ENCODE measurements at regions not wholly inside any gene's neighbourhood (a gene's known extent, or its start where the extent isn't known, plus 50 kb on each side); places are given as distances from the start of the nearest gene placed in this dataset.

DNA sequence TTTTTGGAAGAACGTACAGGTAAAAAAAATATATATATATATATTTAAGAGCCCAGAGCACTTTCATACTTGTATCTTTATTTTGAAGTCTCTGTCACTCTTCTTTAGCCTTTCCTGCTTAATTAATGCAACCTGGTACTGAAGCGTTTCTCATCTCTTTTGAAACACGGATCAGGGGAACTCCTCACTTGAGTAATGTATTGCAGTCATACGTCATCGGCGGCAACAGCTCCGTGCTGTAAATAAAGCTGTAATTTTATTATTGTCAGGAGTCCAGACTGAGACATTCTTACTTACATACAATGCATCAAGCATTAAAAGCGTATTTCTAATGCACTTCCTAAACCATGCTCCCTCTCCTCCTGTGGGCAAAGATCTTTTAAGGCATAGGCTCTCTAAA lies 514.7 kb downstream of the SOX11 start:
- TF ChIP-seq, protein P1, sequence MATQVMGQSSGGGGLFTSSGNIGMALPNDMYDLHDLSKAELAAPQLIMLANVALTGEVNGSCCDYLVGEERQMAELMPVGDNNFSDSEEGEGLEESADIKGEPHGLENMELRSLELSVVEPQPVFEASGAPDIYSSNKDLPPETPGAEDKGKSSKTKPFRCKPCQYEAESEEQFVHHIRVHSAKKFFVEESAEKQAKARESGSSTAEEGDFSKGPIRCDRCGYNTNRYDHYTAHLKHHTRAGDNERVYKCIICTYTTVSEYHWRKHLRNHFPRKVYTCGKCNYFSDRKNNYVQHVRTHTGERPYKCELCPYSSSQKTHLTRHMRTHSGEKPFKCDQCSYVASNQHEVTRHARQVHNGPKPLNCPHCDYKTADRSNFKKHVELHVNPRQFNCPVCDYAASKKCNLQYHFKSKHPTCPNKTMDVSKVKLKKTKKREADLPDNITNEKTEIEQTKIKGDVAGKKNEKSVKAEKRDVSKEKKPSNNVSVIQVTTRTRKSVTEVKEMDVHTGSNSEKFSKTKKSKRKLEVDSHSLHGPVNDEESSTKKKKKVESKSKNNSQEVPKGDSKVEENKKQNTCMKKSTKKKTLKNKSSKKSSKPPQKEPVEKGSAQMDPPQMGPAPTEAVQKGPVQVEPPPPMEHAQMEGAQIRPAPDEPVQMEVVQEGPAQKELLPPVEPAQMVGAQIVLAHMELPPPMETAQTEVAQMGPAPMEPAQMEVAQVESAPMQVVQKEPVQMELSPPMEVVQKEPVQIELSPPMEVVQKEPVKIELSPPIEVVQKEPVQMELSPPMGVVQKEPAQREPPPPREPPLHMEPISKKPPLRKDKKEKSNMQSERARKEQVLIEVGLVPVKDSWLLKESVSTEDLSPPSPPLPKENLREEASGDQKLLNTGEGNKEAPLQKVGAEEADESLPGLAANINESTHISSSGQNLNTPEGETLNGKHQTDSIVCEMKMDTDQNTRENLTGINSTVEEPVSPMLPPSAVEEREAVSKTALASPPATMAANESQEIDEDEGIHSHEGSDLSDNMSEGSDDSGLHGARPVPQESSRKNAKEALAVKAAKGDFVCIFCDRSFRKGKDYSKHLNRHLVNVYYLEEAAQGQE (IDR thresholded peaks at IDR 0.05; ENCODE audit: insufficient read depth in 1 of 2, low read depth in 2 of 2, low read length in 2 of 2): no peak
- TF ChIP-seq SIN3A (IDR thresholded peaks at IDR 0.05; ENCODE audit: borderline replicate concordance, insufficient read depth, low read length) (no peak), FOXP2 (optimal IDR thresholded peaks at IDR 0.05; ENCODE audit: borderline replicate concordance, extremely low read depth, extremely low read length, insufficient read depth) (no peak), TAF1 (IDR thresholded peaks at IDR 0.05; ENCODE audit: borderline replicate concordance, insufficient read depth, low read length) (no peak), POLR2AphosphoS5 (IDR thresholded peaks at IDR 0.05; ENCODE audit: low read depth, low read length) (no peak)

- TF ChIP-seq, protein P1 (IDR thresholded peaks at IDR 0.05; ENCODE audit: insufficient read depth in 1 of 2, low read depth in 2 of 2, low read length in 2 of 2): no peak
- no peak for TF ChIP-seq SIN3A (IDR thresholded peaks at IDR 0.05; ENCODE audit: borderline replicate concordance, insufficient read depth, low read length)
- TF ChIP-seq FOXP2 (optimal IDR thresholded peaks at IDR 0.05; ENCODE audit: borderline replicate concordance, extremely low read depth, extremely low read length, insufficient read depth): no peak
- TF ChIP-seq TAF1 (IDR thresholded peaks at IDR 0.05; ENCODE audit: borderline replicate concordance, insufficient read depth, low read length): no peak
- TF ChIP-seq POLR2AphosphoS5 (IDR thresholded peaks at IDR 0.05; ENCODE audit: low read depth, low read length): no peak
Observed at GRCh38 chr2:6211236-6211635, 519.1 kb downstream of the SOX11 start.

- TF ChIP-seq FOXP2 (optimal IDR thresholded peaks at IDR 0.05; ENCODE audit: borderline replicate concordance, extremely low read depth, extremely low read length, insufficient read depth) (no peak), SIN3A (IDR thresholded peaks at IDR 0.05; ENCODE audit: borderline replicate concordance, insufficient read depth, low read length) (no peak), POLR2AphosphoS5 (IDR thresholded peaks at IDR 0.05; ENCODE audit: low read depth, low read length) (no peak), TAF1 (IDR thresholded peaks at IDR 0.05; ENCODE audit: borderline replicate concordance, insufficient read depth, low read length) (no peak)
- TF ChIP-seq, protein P1 (IDR thresholded peaks at IDR 0.05; ENCODE audit: insufficient read depth in 1 of 2, low read depth in 2 of 2, low read length in 2 of 2): no peak
Observed at GRCh38 chr2:6212491-6212890, 520.3 kb downstream of the SOX11 start.

- TF ChIP-seq SIN3A (IDR thresholded peaks at IDR 0.05; ENCODE audit: borderline replicate concordance, insufficient read depth, low read length) (no peak), POLR2AphosphoS5 (IDR thresholded peaks at IDR 0.05; ENCODE audit: low read depth, low read length) (no peak), FOXP2 (optimal IDR thresholded peaks at IDR 0.05; ENCODE audit: borderline replicate concordance, extremely low read depth, extremely low read length, insufficient read depth) (no peak), TAF1 (IDR thresholded peaks at IDR 0.05; ENCODE audit: borderline replicate concordance, insufficient read depth, low read length) (no peak)
- TF ChIP-seq, protein P1 (IDR thresholded peaks at IDR 0.05; ENCODE audit: insufficient read depth in 1 of 2, low read depth in 2 of 2, low read length in 2 of 2): no peak
Observed at GRCh38 chr2:6213056-6213780, 521.0 kb downstream of the SOX11 start.

Measured in PFSK-1 (cell line).